IgD-negative memory B cell (primary cell): ENCODE measurements at regions not wholly inside any gene's neighbourhood (a gene's known extent, or its start where the extent isn't known, plus 50 kb on each side); places are given as distances from the start of the nearest gene placed in this dataset.
A peak's percentile ranks its signal among the peaks of the same experiment; 100 is the strongest.

Source experiments
- H3K27ac Mint-ChIP-seq, 3 donors: one replicate each; pipeline ENCODE4 v1.8.0; 2020 to 2022; ENCODE audit warnings: mild to moderate bottlenecking in 3 of 3, mixed read lengths in 3 of 3, moderate library complexity in 1 of 3
- H3K27me3 Mint-ChIP-seq: one replicate; pipeline ENCODE4 v1.8.0; 2021; ENCODE audit warnings: mixed read lengths
- H3K36me3 Mint-ChIP-seq: one replicate; pipeline ENCODE4 v1.8.0; 2020; ENCODE audit warnings: mild to moderate bottlenecking, mixed read lengths
- H3K4me1 Mint-ChIP-seq, 3 donors: one replicate each; pipeline ENCODE4 v1.8.0; 2020 to 2022; ENCODE audit warnings: mixed read lengths in 3 of 3, mild to moderate bottlenecking in 1 of 3
- H3K4me3 Mint-ChIP-seq, 4 donors: one replicate each; pipeline ENCODE4 v1.8.0; 2020 to 2022; ENCODE audit warnings: mild to moderate bottlenecking in 4 of 4, mixed read lengths in 4 of 4, moderate library complexity in 3 of 4
- H3K9me3 Mint-ChIP-seq, 3 donors: one replicate each; pipeline ENCODE4 v1.8.0; 2020 to 2021; ENCODE audit warnings: mixed read lengths in 3 of 3, mild to moderate bottlenecking in 1 of 3

DNA sequence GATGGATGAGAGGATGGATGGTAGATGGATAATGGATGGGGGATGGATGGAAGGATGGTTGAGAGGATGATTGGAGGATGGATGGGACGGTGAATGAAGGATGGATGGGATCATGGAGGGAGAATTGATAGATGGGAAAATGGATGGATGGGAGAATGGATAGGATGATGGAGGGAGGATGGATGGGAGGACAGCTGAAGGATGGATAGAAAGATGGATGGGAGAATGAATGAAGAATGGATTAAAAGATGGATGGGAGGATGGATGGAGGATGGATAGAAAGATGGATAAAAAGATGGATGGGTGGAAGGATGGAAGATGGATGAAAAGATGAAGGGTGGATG, 218.3 kb upstream of the IER5L start:
- Mint-ChIP-seq H3K36me3 (no peaks in the 10 kb centered on the region), H3K27me3 (no peaks in the 10 kb centered on the region), H3K27ac (no peak overlapping the region), H3K4me1 (peaks cover 0 to 5% (median 0%) of the 10 kb centered on the region in 3 donors), H3K4me3 (no peak overlapping the region), H3K9me3 (no peaks in the 10 kb centered on the region)

DNA sequence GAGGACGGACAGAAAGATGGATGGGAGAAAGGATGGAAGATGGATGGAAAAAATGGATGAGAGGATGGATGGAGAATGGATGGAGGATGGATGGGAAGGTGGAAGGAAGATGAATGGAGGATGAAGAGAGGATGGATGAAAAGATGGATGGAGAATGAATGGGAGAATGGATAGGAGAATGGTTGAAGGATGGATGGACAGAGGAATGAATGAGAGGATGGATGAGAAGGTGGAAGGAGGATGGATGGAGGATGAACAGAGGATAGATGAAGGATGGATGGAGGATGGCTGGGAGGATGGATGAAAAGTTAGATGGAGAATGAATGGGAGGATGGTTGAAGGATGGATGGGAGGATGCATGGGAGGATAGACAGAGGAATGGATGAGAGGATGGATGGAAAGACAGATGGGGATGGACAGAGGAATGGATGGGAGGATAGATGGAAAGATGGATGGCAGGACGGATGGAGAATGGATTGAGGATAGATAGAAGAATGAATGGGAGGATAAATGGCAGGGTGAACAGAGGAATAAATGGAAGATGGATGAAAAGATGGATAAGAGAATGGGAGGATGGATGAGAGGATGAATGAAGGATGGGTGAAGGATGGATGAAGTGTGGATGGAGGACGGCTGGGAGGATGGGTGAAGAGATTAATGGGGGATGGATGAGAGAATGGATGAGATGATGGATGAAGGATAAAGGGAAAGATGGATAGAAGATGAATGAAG, 217.7 kb upstream of the IER5L start:
- Mint-ChIP-seq H3K4me3 (no peak overlapping the region), H3K27me3 (no peaks in the 10 kb centered on the region), H3K9me3 (no peaks in the 10 kb centered on the region), H3K36me3 (no peaks in the 10 kb centered on the region), H3K4me1 (peaks cover 0 to 5% (median 0%) of the 10 kb centered on the region in 3 donors), H3K27ac (no peak overlapping the region)

DNA sequence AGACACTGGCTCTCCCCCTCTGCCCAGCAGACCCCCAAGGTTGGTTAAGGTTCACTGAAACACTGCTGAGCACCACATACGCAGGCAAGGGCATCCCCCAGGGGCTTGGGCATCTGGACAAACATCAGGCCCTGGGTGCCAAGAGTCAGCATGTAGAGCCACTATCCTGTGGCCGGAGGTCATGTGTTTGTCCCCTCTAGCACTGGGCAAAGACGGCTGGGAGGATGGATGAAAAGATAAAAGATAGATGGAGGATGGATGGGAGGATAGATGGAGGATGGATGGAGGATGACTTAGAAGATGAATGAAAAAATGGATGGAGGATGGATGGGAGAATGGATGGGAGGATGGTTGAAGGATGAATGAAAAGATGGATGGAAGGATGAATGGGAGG, 216.8 kb upstream of the IER5L start:
- Mint-ChIP-seq H3K9me3 (no peaks in the 10 kb centered on the region), H3K4me3 (no peak overlapping the region), H3K4me1 (peaks cover 0 to 5% (median 0%) of the 10 kb centered on the region in 3 donors), H3K27ac (no peak overlapping the region), H3K27me3 (no peaks in the 10 kb centered on the region), H3K36me3 (no peaks in the 10 kb centered on the region)

DNA sequence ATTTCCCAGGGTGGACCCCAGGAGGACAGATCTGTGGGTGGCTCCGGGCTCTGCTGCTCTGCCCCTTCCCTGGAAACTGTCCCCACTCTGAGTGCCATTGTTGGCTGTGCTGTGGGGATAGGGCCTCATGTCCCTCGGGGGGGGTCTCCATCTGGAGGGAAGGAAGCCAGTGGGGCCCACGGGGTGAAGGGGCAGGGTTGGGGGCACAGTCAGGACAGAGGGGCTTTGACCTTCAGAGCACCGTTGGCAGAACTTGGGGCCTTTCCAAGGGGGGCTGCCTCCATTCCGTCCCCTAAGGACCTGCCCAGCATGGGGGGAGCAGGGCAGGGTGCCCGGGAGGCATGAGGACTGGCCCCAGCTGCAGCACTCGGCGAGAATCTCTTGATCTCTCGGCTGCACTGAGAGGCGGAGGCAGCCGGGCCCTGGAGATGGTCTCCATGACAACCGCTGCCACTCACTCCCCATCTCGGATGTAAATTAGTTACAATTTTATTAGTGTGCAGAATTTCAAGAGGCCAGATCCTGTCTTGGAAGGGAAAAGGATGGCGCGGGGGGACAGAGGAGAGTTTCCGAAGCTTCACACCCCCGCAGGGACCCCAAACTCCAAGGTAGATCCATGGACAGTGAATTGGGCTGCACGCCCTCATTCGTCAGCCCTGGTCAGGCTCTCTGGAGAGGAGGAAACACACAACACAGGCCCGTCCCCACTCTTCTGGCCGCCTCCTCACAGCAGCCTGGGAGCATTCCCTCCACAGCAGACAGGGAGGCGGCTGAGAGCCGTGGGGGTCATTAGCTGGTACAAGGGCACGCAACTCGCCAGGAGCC, 216.2 kb upstream of the IER5L start:
- Mint-ChIP-seq H3K9me3 (no peaks in the 10 kb centered on the region), H3K36me3 (no peaks in the 10 kb centered on the region), H3K4me1 (no peaks in the 10 kb centered on the region), H3K4me3 (no peak overlapping the region), H3K27ac (no peak overlapping the region), H3K27me3 (no peaks in the 10 kb centered on the region)

GRCh38 chr9:129393064-129393463, 215.0 kb upstream of the IER5L start:
- Mint-ChIP-seq H3K9me3 (no peaks in the 10 kb centered on the region), H3K36me3 (no peaks in the 10 kb centered on the region), H3K27ac (peak overlapping the region in 1 of 3 donors; percentile 73), H3K4me1 (no peaks in the 10 kb centered on the region), H3K4me3 (no peak overlapping the region), H3K27me3 (no peaks in the 10 kb centered on the region)

GRCh38 chr9:129392093-129392541, 214.1 kb upstream of the IER5L start:
- Mint-ChIP-seq H3K9me3 (no peaks in the 10 kb centered on the region), H3K27me3 (no peaks in the 10 kb centered on the region), H3K4me1 (no peaks in the 10 kb centered on the region), H3K36me3 (no peaks in the 10 kb centered on the region), H3K4me3 (no peak overlapping the region), H3K27ac (no peak overlapping the region)

DNA sequence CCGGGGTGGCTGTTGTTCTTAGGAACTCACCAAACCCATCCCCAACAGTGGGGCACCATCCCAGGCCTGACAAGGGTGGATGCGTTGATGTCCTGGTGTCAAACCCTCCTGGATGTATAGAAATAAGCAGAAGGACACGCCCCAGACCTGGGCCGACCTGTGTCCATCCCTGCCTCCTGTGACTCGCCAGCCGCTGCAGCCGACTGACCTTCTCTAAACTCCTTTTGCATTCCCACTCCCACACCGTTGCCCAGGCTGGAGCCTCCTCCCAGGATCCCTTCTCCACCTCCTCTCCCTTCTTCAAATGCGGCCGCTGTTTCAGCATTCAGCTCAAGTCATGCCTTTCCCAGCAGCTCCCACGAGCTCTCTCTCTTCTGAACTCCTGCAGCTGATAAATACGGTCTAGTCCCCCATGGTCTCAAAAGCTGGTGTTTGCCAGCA, 213.2 kb upstream of the IER5L start:
- Mint-ChIP-seq H3K4me3 (no peak overlapping the region), H3K27me3 (no peaks in the 10 kb centered on the region), H3K36me3 (no peaks in the 10 kb centered on the region), H3K27ac (no peak overlapping the region), H3K9me3 (no peaks in the 10 kb centered on the region), H3K4me1 (no peaks in the 10 kb centered on the region)

DNA sequence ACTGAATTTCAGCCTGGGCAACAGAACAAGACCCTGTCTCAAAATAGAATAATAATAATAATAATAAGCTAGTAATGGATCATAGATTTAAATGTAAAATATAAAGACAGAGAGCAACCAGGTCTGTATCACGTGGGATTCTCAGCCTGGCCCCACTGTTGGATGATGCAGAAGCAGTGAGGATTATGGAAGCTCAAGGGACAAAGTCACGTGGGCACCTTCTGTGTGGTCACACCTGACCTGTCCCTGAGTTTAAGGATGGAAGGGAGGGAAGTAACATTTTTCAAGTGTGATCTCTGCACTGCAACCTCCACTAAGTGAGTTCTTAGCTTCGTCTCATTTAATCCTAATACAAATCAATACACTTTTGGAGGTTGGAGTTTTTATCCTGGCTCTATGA, 212.5 kb upstream of the IER5L start:
- no peak overlapping the region for H3K4me3 Mint-ChIP-seq
- H3K36me3 Mint-ChIP-seq: no peaks in the 10 kb centered on the region
- H3K27me3 Mint-ChIP-seq: no peaks in the 10 kb centered on the region
- H3K4me1 Mint-ChIP-seq: peaks cover 0 to 4% (median 2%) of the 10 kb centered on the region in 3 donors
- H3K27ac Mint-ChIP-seq: no peak overlapping the region
- no peaks in the 10 kb centered on the region for H3K9me3 Mint-ChIP-seq

DNA sequence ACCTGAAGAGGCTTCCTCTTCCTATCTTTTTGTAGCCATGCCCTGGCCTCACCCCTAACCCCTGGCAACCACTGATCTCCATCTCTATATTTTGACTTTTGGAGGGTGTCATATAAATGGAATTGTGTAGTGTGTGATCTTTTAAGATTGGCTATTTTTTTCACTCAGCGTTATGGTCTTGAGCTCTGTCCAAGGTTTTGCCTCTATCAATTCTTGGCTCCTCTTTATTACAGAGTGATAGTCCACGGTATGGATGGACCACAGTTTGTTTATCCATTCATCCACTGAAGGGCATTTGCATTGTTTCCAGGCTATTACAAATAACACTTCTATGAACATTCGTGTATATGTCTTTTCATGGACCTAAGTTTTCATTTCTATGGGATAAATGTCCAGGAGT, 209.8 kb upstream of the IER5L start:
- Mint-ChIP-seq H3K27me3 (no peaks in the 10 kb centered on the region), H3K4me1 (peaks cover 5 to 8% (median 6%) of the 10 kb centered on the region in 3 donors), H3K4me3 (peak overlapping the region in 1 of 4 donors; percentile 24), H3K9me3 (no peaks in the 10 kb centered on the region), H3K27ac (peak overlapping the region; percentile 2 to 78 (median 7)), H3K36me3 (no peaks in the 10 kb centered on the region)

GRCh38 chr9:129386812-129387177, 208.7 kb upstream of the IER5L start:
- Mint-ChIP-seq H3K27ac (peak overlapping the region in 1 of 3 donors; percentile 2), H3K4me1 (peaks cover 5 to 8% (median 6%) of the 10 kb centered on the region in 3 donors), H3K4me3 (peak overlapping the region in 1 of 4 donors; percentile 37), H3K27me3 (no peaks in the 10 kb centered on the region), H3K9me3 (no peaks in the 10 kb centered on the region), H3K36me3 (no peaks in the 10 kb centered on the region)

GRCh38 chr9:129385211-129385934, 207.3 kb upstream of the IER5L start:
- no peaks in the 10 kb centered on the region for H3K27me3 Mint-ChIP-seq
- H3K27ac Mint-ChIP-seq: peak overlapping the region; percentile 49 to 86 (median 57)
- H3K4me3 Mint-ChIP-seq: peak overlapping the region in 3 of 4 donors; percentile 53 to 75 (median 61)
- peaks cover 5 to 8% (median 6%) of the 10 kb centered on the region in 3 donors for H3K4me1 Mint-ChIP-seq
- no peaks in the 10 kb centered on the region for H3K9me3 Mint-ChIP-seq
- no peaks in the 10 kb centered on the region for H3K36me3 Mint-ChIP-seq

DNA sequence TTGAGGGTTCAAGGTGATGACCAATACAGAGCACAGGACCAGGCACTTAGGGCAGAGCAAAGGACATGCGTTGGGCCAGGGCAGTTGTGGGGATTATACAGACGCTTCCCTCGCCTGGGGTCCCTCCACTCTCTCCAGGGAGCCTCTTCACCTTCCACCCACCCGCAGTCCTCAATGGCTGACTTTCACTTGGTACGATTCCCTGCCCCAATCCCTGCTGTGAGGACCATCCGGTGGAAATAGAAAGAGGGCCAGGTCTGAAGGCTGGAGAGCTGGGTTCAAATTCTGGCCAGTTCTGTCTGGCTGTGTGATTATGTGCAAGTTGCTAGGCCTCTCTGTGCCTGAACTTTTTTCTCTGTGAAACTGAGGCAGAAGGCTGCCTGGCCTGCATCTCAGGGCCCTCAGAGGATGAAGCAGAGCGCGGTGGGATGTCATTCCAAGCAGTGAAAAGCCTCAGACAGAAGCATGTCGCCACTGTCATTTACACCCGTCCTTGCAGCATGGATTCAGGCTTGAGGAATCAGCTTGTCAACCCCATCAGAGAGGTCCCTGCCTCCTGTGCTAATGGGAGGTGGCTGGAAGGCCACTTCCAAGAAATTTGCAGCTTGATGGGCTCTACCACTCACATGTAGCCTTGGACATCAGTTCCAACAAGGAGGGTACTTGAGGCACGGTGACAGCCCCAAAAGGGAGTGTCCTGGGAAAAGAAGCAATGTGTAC, 206.6 kb upstream of the IER5L start:
- Mint-ChIP-seq H3K36me3 (no peaks in the 10 kb centered on the region), H3K4me3 (peak overlapping the region; percentile 53 to 83 (median 74)), H3K9me3 (peaks cover 0 to 1% (median 0%) of the 10 kb centered on the region in 3 donors), H3K27ac (peak overlapping the region; percentile 94 to 97 (median 95)), H3K27me3 (peaks cover 2% of the 10 kb centered on the region), H3K4me1 (peaks cover 5 to 8% (median 6%) of the 10 kb centered on the region in 3 donors)

GRCh38 chr9:129383561-129384490, 205.8 kb upstream of the IER5L start:
- H3K36me3 Mint-ChIP-seq: no peaks in the 10 kb centered on the region

More at GRCh38 chr9:129383561-129384490, 205.8 kb upstream of the IER5L start:
- peak overlapping the region; percentile 53 to 90 (median 79) for H3K4me3 Mint-ChIP-seq
- peak overlapping the region; percentile 94 to 97 (median 95) for H3K27ac Mint-ChIP-seq
- peaks cover 0 to 1% (median 0%) of the 10 kb centered on the region in 3 donors for H3K9me3 Mint-ChIP-seq
- peaks cover 5 to 8% (median 6%) of the 10 kb centered on the region in 3 donors for H3K4me1 Mint-ChIP-seq
- H3K27me3 Mint-ChIP-seq: peaks cover 4% of the 10 kb centered on the region
